GM12878 (cell line): ENCODE measurements at regions not wholly inside any gene's neighbourhood (a gene's known extent, or its start where the extent isn't known, plus 50 kb on each side); places are given as distances from the start of the nearest gene placed in this dataset.

Source experiments
- ATAC-seq: fragments of 200-7000 bp; cut with Tn5 transposase; 3 replicates; pipeline ENCODE4 v1.9.1; 2020; ENCODE audit warnings: mild to moderate bottlenecking, moderate library complexity
- BruUV-seq: library from RNA; stranded (reverse); fragments of 400-500 nt; replicated peaks from 2 replicates; lab custom pipeline; 2021; lab: Mats Ljungman, UMichigan
- CTCF ChIA-PET: fragments of 300-600 bp; sonication (Branson Sonifier 250); formaldehyde crosslinking; extraction: SDS; loops from one replicate; lab custom pipeline; 2021; ENCODE audit warnings: inconsistent platforms; lab: Yijun Ruan, JAX
- POLR2A ChIA-PET: fragments of 350-600 bp; formaldehyde crosslinking; extraction: SDS; loops from one replicate; lab custom pipeline; 2021; ENCODE audit warnings: inconsistent platforms; lab: Charles Lee
- RAD21 ChIA-PET: fragments of 300-600 bp; sonication (Branson Sonifier 250); formaldehyde crosslinking; loops from one replicate; lab custom pipeline; 2023; ENCODE audit warnings: antibody characterized with exemption; ENCODE audit not compliant: unreplicated experiment; lab: Charles Lee
- SMC1A ChIA-PET: fragments of 300-600 bp; sonication (Branson Sonifier 250); formaldehyde crosslinking; loops from one replicate; lab custom pipeline; 2023; ENCODE audit not compliant: unreplicated experiment, uncharacterized antibody; lab: Charles Lee
- DNase-seq: peaks from one replicate; pipeline ENCODE4 v3.0.0-alpha.2; 2011; ENCODE audit warnings: low read depth, low spot score
- FAIRE-seq: peaks from 3 replicates; lab custom pipeline; 2011; peaks lifted over from hg19 to GRCh38; lab: Jason Lieb, UNC
- H2AFZ ChIP-seq: 2 replicates; pipeline ENCODE4 v1.6.0; 2011; ENCODE audit warnings: low read depth, low read length, control low read depth; ENCODE audit not compliant: control insufficient read depth
- H3K27ac ChIP-seq: 2 replicates; pipeline ENCODE4 v1.5.1; 2011; ENCODE audit warnings: control low read depth; ENCODE audit not compliant: control insufficient read depth, insufficient read depth
- H3K27me3 ChIP-seq, 2 experiments: replicated peaks in 1 of 2; 2 replicates each; pipeline versions ENCODE4 v1.6.0 to v1.6.1; 2011; ENCODE audit warnings: low read length in 1 of 2; ENCODE audit not compliant: control insufficient read depth in 2 of 2, insufficient read depth in 2 of 2
- H3K36me3 ChIP-seq, 2 experiments: 2 replicates each; pipeline ENCODE4 v1.5.1; 2011; ENCODE audit warnings: low read length in 1 of 2; ENCODE audit not compliant: control insufficient read depth in 2 of 2, insufficient read depth in 2 of 2
- H3K4me1 ChIP-seq: 2 replicates; pipeline ENCODE4 v1.6.1; 2011; ENCODE audit warnings: mild to moderate bottlenecking, low read length, moderate library complexity, mixed read lengths; ENCODE audit not compliant: control insufficient read depth, insufficient read depth
- H3K4me2 ChIP-seq: 2 replicates; pipeline ENCODE4 v1.6.0; 2011; ENCODE audit warnings: control low read depth; ENCODE audit not compliant: control insufficient read depth, insufficient read depth
- H3K4me3 ChIP-seq: fragments of 200-600 bp; sonication (generic); 2 replicates; pipeline ENCODE4 v1.5.1; 2016
- H3K79me2 ChIP-seq: 2 replicates; pipeline ENCODE4 v1.6.0; 2011; ENCODE audit warnings: low read length; ENCODE audit not compliant: control insufficient read depth, insufficient read depth
- H3K9ac ChIP-seq: 2 replicates; pipeline ENCODE4 v1.8.0; 2011; ENCODE audit warnings: low read length, control low read depth, mixed read lengths; ENCODE audit not compliant: control insufficient read depth, insufficient read depth
- H3K9me3 ChIP-seq: replicated peaks from 3 replicates; pipeline ENCODE4 v1.5.1; 2011; ENCODE audit warnings: mild to moderate bottlenecking, low read length; ENCODE audit not compliant: control insufficient read depth, insufficient read depth
- H4K20me1 ChIP-seq: 2 replicates; pipeline ENCODE4 v1.6.0; 2011; ENCODE audit not compliant: control insufficient read depth, insufficient read depth
- CBX5 ChIP-seq: sonication (generic); IDR thresholded peaks from 2 replicates; pipeline ENCODE4 v1.6.1; 2016; ENCODE audit warnings: low read depth, moderate library complexity, mild to moderate bottlenecking, inconsistent platforms
- E4F1 ChIP-seq: fragments of 450-650 bp; IDR thresholded peaks from 2 replicates; pipeline ENCODE4 v1.6.1; 2018; ENCODE audit warnings: borderline replicate concordance, mild to moderate bottlenecking; ENCODE audit not compliant: partially characterized antibody
- EP300 ChIP-seq, 2 experiments: fragments of 150-350 bp in 1 of 2; IDR thresholded peaks; 2 replicates each; pipeline ENCODE4 v1.6.1; 2011 to 2012; ENCODE audit warnings: low read depth in 2 of 2, low read length in 2 of 2, borderline replicate concordance in 1 of 2, improper control_type of control experiment in 1 of 2, inconsistent platforms in 1 of 2; ENCODE audit not compliant: control insufficient read depth in 1 of 2
- HDGF ChIP-seq: fragments of 450-650 bp; IDR thresholded peaks from 2 replicates; pipeline ENCODE4 v1.6.1; 2016; ENCODE audit warnings: antibody characterized with exemption
- IRF4 ChIP-seq: IDR thresholded peaks from 2 replicates; pipeline ENCODE4 v1.6.1; 2011; ENCODE audit warnings: low read depth, low read length
- POLR2AphosphoS2 ChIP-seq: IDR thresholded peaks from 2 replicates; pipeline ENCODE4 v1.6.1; 2011; ENCODE audit warnings: low read depth, mild to moderate bottlenecking, low read length, improper control_type of control experiment, moderate library complexity
- RAD21 ChIP-seq: IDR thresholded peaks from 2 replicates; pipeline ENCODE4 v1.6.1; 2011; ENCODE audit warnings: mild to moderate bottlenecking, low read depth, low read length, moderate library complexity; ENCODE audit not compliant: insufficient read depth
- RELA ChIP-seq: fragments of 450-650 bp; IDR thresholded peaks from 2 replicates; pipeline ENCODE4 v1.8.0; 2014; ENCODE audit warnings: borderline replicate concordance; ENCODE audit not compliant: partially characterized antibody
- RELB ChIP-seq: fragments of 450-650 bp; IDR thresholded peaks from 2 replicates; pipeline ENCODE4 v1.6.1; 2017; ENCODE audit warnings: low read depth, mild to moderate bottlenecking, moderate library complexity
- RFX5 ChIP-seq: IDR thresholded peaks from 2 replicates; pipeline ENCODE4 v1.6.1; 2011; ENCODE audit warnings: low read depth, low read length, improper control_type of control experiment
- SPI1 ChIP-seq: IDR thresholded peaks from 2 replicates; pipeline ENCODE4 v1.6.1; 2011; ENCODE audit warnings: low read depth, mild to moderate bottlenecking, low read length, moderate library complexity, borderline replicate concordance; ENCODE audit not compliant: insufficient read depth
- STAT3 ChIP-seq: IDR thresholded peaks from 2 replicates; pipeline ENCODE4 v1.6.1; 2011; ENCODE audit warnings: low read depth, low read length, improper control_type of control experiment
- TCF12 ChIP-seq: IDR thresholded peaks from 2 replicates; pipeline ENCODE4 v1.6.1; 2011; ENCODE audit warnings: low read depth, mild to moderate bottlenecking, low read length
- WGBS: methylation state at CpG from one replicate; pipeline ENCODE4 v1.1.6; 2016; ENCODE audit warnings: low lambda C conversion rate; ENCODE audit not compliant: insufficient replicate concordance, insufficient coverage; ENCODE audit errors: missing lambda C conversion rate; 5-methylcytosine and 5-hydroxymethylcytosine counted together
- in situ Hi-C: fragments of 300-500 bp; cut with MboI; formaldehyde crosslinking; loops from 9 replicates; pipeline ENCODE4 v1.14.3; 2018; ENCODE audit warnings: mixed read lengths
- intact Hi-C: fragments of 100-400 bp; cut with micrococcal nuclease; formaldehyde crosslinking; loops from one replicate; pipeline ENCODE4 v1.14.2; 2022; ENCODE audit not compliant: unreplicated experiment
- TF ChIP-seq, protein P1 (sequence below): IDR thresholded peaks from 2 replicates; pipeline ENCODE4 v1.6.1; 2011; ENCODE audit warnings: mild to moderate bottlenecking, low read depth, low read length, moderate library complexity; ENCODE audit not compliant: insufficient replicate concordance

- CTCF ChIA-PET, result no interaction called here
- no TSS peak for BruUV-seq
- H3K4me3 ChIP-seq, result no peak overlapping the region
- RAD21 ChIA-PET, result no interaction called here
- no peaks in the 10 kb centered on the region for H3K9me3 ChIP-seq
- TF ChIP-seq EP300 (IDR thresholded peaks at IDR 0.05; ENCODE audit: borderline replicate concordance in 1 of 2, control insufficient read depth in 1 of 2, low read depth in 2 of 2, low read length in 2 of 2), result no peak
- TF ChIP-seq, protein P1, sequence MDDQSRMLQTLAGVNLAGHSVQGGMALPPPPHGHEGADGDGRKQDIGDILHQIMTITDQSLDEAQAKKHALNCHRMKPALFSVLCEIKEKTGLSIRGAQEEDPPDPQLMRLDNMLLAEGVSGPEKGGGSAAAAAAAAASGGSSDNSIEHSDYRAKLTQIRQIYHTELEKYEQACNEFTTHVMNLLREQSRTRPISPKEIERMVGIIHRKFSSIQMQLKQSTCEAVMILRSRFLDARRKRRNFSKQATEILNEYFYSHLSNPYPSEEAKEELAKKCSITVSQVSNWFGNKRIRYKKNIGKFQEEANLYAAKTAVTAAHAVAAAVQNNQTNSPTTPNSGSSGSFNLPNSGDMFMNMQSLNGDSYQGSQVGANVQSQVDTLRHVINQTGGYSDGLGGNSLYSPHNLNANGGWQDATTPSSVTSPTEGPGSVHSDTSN, result no peak
- no peak for TF ChIP-seq POLR2AphosphoS2
- no peak for TF ChIP-seq STAT3
- TF ChIP-seq RAD21, result no peak
- TF ChIP-seq IRF4, result no peak
- no peak for TF ChIP-seq TCF12
- no peak for TF ChIP-seq CBX5
- TF ChIP-seq RELA, result no peak
- TF ChIP-seq E4F1, result no peak
- no peak for TF ChIP-seq RFX5
- no peak for TF ChIP-seq HDGF
- TF ChIP-seq SPI1, result no peak
- TF ChIP-seq RELB, result no peak
- H3K27ac ChIP-seq, result no peak overlapping the region
- FAIRE-seq (no peak), DNase-seq (no peak), ATAC-seq (no peak)
- no peak overlapping the region for H3K4me2 ChIP-seq
- H4K20me1 ChIP-seq, result no peaks in the 10 kb centered on the region
- POLR2A ChIA-PET, result interaction anchor here (0.8 kb wide), 1 partner anchor 487 kb away, joined by 3 read pairs; no protein-coding TSS in a partner anchor
- no peak overlapping the region for H2AFZ ChIP-seq
- SMC1A ChIA-PET, result no interaction called here
- H3K4me1 ChIP-seq, result no peaks in the 10 kb centered on the region
- H3K79me2 ChIP-seq, result no peaks in the 10 kb centered on the region
- WGBS, result 27% methylated on average over 2 of the region's 2 CpGs
- no peaks in the 10 kb centered on the region for H3K36me3 ChIP-seq
- no peak overlapping the region for H3K9ac ChIP-seq
- in situ Hi-C loops (no loop called here), intact Hi-C loops (no loop called here)
- H3K27me3 ChIP-seq, result no peaks in the 10 kb centered on the region
Measured at GRCh38 chr6:143601504-143601903, 76.3 kb upstream of the PHACTR2 start.
